ENCODE measurements at regions not wholly inside any gene's neighbourhood (a gene's known extent, or its start where the extent isn't known, plus 50 kb on each side); places are given as distances from the start of the nearest gene placed in this dataset.

DNA sequence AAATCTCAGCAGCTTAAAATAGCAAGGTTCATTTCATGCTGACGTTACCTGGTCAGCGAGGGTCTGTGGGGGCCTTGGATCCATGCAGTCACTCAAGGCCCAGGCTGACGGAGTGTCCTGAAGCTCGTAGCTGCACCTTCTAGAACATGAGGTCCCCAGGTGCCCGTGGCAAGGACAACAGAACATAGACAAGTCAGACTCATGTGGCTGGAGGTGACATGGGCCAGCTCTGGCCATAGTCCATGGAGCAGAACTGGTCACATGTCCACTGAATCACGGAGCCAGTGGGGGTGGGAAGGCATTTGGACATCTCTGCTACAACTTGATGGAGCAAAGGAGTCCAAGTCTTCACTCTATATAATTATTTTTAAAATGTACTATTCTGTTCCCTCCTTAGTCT is 233.2 kb downstream of the ACKR3 start:
- TF ChIP-seq, protein P1, sequence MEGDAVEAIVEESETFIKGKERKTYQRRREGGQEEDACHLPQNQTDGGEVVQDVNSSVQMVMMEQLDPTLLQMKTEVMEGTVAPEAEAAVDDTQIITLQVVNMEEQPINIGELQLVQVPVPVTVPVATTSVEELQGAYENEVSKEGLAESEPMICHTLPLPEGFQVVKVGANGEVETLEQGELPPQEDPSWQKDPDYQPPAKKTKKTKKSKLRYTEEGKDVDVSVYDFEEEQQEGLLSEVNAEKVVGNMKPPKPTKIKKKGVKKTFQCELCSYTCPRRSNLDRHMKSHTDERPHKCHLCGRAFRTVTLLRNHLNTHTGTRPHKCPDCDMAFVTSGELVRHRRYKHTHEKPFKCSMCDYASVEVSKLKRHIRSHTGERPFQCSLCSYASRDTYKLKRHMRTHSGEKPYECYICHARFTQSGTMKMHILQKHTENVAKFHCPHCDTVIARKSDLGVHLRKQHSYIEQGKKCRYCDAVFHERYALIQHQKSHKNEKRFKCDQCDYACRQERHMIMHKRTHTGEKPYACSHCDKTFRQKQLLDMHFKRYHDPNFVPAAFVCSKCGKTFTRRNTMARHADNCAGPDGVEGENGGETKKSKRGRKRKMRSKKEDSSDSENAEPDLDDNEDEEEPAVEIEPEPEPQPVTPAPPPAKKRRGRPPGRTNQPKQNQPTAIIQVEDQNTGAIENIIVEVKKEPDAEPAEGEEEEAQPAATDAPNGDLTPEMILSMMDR (conservative IDR thresholded peaks at IDR 0.05): no peak
- DNase-seq (ENCODE audit: low read depth, low spot score): no peak
- peaks cover 4% of the 10 kb centered on the region for H3K4me1 Mint-ChIP-seq
- no peaks in the 10 kb centered on the region for H3K27me3 Mint-ChIP-seq (ENCODE audit: low read depth)
- no peak overlapping the region for H3K27ac Mint-ChIP-seq (ENCODE audit: unreplicated experiment)
- H3K4me3 Mint-ChIP-seq: no peak overlapping the region
- H3K9me3 Mint-ChIP-seq: peaks cover 3% of the 10 kb centered on the region
- peaks cover 3% of the 10 kb centered on the region for H3K36me3 Mint-ChIP-seq (ENCODE audit: low read depth)

DNA sequence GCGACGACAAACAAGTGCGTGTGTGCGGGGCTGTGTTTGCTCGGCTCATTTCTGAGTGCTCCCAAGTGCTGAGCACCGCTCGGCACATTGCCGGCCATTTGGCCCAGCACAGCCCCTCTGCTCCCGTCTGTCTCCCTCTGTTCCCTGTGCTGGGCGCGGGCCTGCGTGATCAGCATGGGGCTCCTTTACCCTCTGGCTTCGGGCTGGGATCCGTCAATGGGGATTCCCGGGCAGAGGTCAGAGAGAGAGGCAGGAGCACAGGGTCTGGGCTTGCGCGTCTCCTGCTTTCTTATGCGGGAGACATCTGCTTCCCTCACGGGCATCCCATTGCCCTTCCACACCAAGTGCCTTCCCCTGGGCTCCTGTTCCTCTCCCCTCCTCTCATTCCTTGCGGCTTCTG is 234.0 kb downstream of the ACKR3 start:
- Mint-ChIP-seq H3K36me3 (ENCODE audit: low read depth) (peaks cover 6% of the 10 kb centered on the region), H3K9me3 (peaks cover 4% of the 10 kb centered on the region), H3K27me3 (ENCODE audit: low read depth) (no peaks in the 10 kb centered on the region), H3K4me1 (no peaks in the 10 kb centered on the region), H3K4me3 (no peak overlapping the region), H3K27ac (ENCODE audit: unreplicated experiment) (no peak overlapping the region)
- TF ChIP-seq, protein P1 (conservative IDR thresholded peaks at IDR 0.05): no peak
- DNase-seq (ENCODE audit: low read depth, low spot score): no peak

DNA sequence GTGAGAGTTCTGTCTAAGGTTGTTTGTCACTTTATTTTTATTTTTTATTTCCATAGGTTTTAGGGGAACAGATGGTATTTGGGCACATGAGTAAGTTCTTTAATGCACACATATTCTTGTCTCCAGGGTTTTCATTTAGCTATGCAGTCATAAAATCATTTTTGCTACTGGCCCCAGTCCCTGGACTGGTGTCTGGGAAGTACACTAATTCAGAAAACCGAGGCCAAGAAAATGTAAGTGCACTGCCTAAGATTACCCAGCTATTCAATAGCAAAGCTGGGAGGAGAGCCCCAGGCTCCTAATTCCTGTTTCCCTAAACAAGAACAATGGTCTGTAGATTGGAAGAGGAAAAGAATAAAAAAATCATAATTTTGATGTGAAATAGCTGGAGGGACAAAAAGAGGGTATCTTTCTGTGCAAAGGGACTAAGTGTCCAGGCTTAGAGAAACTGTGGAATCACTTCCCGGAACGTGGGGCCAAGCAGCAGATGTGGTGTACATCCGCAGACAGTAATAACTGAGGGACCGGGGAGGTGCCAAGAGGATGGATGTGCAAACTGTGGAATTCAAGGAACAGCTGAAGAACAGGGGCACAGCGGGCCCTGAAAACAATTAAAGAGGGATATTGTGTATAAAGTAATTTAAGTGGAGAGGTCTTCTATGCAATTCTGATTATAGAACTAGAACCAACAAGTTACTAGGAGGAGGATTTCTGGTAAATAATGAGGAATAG is 236.3 kb downstream of the ACKR3 start:
- no peaks in the 10 kb centered on the region for H3K27me3 Mint-ChIP-seq (ENCODE audit: low read depth)
- TF ChIP-seq, protein P1 (conservative IDR thresholded peaks at IDR 0.05): no peak
- peaks cover 3% of the 10 kb centered on the region for H3K4me1 Mint-ChIP-seq
- H3K9me3 Mint-ChIP-seq: peaks cover 6% of the 10 kb centered on the region
- peaks cover 15% of the 10 kb centered on the region for H3K36me3 Mint-ChIP-seq (ENCODE audit: low read depth)
- no peak overlapping the region for H3K4me3 Mint-ChIP-seq
- DNase-seq (ENCODE audit: low read depth, low spot score): no peak
- no peak overlapping the region for H3K27ac Mint-ChIP-seq (ENCODE audit: unreplicated experiment)

DNA sequence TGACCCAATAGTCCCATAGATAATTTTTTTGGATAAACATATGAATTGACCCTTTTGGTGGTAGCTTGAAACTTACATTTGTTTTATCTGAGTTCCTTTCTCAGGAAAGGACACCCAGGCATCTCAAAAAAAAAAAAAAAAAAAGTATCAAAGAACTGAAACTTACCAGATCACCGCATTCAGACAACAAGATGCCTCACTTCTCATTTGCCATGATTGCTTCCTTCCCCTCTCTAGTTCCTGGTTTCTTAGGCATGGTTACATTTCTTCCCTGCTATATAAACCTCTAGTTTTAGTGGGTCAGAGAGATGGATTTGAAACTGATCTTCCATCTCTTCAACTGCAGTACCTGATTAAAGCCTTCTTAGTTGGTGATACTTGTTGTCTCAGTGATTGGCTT is 240.1 kb downstream of the ACKR3 start:
- H3K36me3 Mint-ChIP-seq (ENCODE audit: low read depth): peaks cover 15% of the 10 kb centered on the region
- TF ChIP-seq, protein P1 (conservative IDR thresholded peaks at IDR 0.05): no peak
- peaks cover 6% of the 10 kb centered on the region for H3K9me3 Mint-ChIP-seq
- H3K27ac Mint-ChIP-seq (ENCODE audit: unreplicated experiment): no peak overlapping the region
- H3K27me3 Mint-ChIP-seq (ENCODE audit: low read depth): no peaks in the 10 kb centered on the region
- DNase-seq (ENCODE audit: low read depth, low spot score): no peak
- peaks cover 10% of the 10 kb centered on the region for H3K4me1 Mint-ChIP-seq
- no peak overlapping the region for H3K4me3 Mint-ChIP-seq

DNA sequence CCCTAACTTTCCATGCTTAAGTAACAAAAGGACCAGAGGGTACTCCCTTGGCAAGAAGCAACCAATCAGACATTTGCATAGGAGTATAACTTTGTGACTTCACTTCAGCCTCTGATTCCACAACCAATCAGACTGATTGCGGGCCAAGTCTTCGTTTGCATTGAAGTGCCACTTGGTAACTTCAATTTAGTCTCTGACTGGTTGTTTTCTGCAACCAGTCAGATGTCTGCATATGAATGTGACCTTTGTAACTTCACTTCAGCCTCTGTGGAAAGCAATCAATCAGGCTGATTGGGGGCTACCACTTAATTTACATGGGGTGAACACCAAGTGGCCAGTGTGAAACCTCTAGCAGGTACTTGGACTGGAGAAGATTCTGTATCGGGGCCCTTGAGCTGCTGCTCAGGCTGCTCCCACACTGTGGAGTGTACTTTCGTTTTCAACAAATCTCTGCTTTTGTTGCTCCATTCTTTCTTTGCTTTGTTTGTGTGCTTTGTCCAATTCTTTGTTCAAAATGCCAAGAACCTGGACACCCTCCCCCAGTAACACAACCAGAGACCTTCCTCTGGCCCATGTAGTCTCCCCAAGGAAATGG is 241.5 kb downstream of the ACKR3 start:
- peaks cover 6% of the 10 kb centered on the region for H3K9me3 Mint-ChIP-seq
- H3K4me1 Mint-ChIP-seq: peaks cover 10% of the 10 kb centered on the region
- peak overlapping the region; percentile 13 for H3K27ac Mint-ChIP-seq (ENCODE audit: unreplicated experiment)

More for the DNA sequence above, 241.5 kb downstream of the ACKR3 start:
- TF ChIP-seq, protein P1 (conservative IDR thresholded peaks at IDR 0.05): no peak
- H3K36me3 Mint-ChIP-seq (ENCODE audit: low read depth): peaks cover 15% of the 10 kb centered on the region
- no peaks in the 10 kb centered on the region for H3K27me3 Mint-ChIP-seq (ENCODE audit: low read depth)
- no peak overlapping the region for H3K4me3 Mint-ChIP-seq
- DNase-seq (ENCODE audit: low read depth, low spot score): no peak

All from neural crest cell (in vitro differentiated cells).